Stimulated activated CD4-positive, alpha-beta T cell treated with anti-CD3 and anti-CD28 coated beads, Interleukin-12 subunit alpha, Interleukin-12 subunit beta, amount 100 ng/mL, for 48 hours (primary cell): ENCODE measurements at regions not wholly inside any gene's neighbourhood (a gene's known extent, or its start where the extent isn't known, plus 50 kb on each side); places are given as distances from the start of the nearest gene placed in this dataset.

Source experiments
- DNase-seq, 3 donors: peaks; one replicate each; pipeline ENCODE4 v3.0.0-alpha.2; 2020; ENCODE audit warnings: low read depth in 2 of 3, low spot score in 1 of 3

GRCh38 chr7:25391961-25392587 is 163.8 kb upstream of the NPVF start:
- DNase-seq = no peak

GRCh38 chr7:25392588-25393338 is 164.5 kb upstream of the NPVF start:
- no peak for DNase-seq

GRCh38 chr7:25395976-25396375 is 167.7 kb upstream of the NPVF start:
- DNase-seq = no peak

GRCh38 chr7:25396668-25397067 is 168.4 kb upstream of the NPVF start:
- no peak for DNase-seq

- no peak for DNase-seq
Measured at GRCh38 chr7:25398418-25398817, 170.1 kb upstream of the NPVF start.

- no peak for DNase-seq
Measured at GRCh38 chr7:25399000-25399750, 170.9 kb upstream of the NPVF start.

GRCh38 chr7:25402532-25402931 is 174.2 kb upstream of the NPVF start:
- no peak for DNase-seq

GRCh38 chr7:25405736-25406135 is 177.4 kb upstream of the NPVF start:
- no peak for DNase-seq

- no peak for DNase-seq
Measured at GRCh38 chr7:25407053-25407452, 178.8 kb upstream of the NPVF start.

GRCh38 chr7:25408012-25408687 is 179.9 kb upstream of the NPVF start:
- no peak for DNase-seq

- no peak for DNase-seq
Measured at GRCh38 chr7:25408876-25409275, 180.6 kb upstream of the NPVF start.

GRCh38 chr7:25409897-25410636 is 181.8 kb upstream of the NPVF start:
- no peak for DNase-seq

- no peak for DNase-seq
Measured at GRCh38 chr7:25420771-25421170, 192.5 kb upstream of the NPVF start.

GRCh38 chr7:25424113-25424512 is 195.8 kb upstream of the NPVF start:
- DNase-seq = no peak

GRCh38 chr7:25424855-25425254 is 196.6 kb upstream of the NPVF start:
- DNase-seq = no peak

GRCh38 chr7:25427721-25428120 is 199.4 kb upstream of the NPVF start:
- no peak for DNase-seq

GRCh38 chr7:25429731-25430130 is 201.4 kb upstream of the NPVF start:
- DNase-seq = no peak

- DNase-seq = no peak
Measured at GRCh38 chr7:25430200-25430931, 202.1 kb upstream of the NPVF start.

- DNase-seq = no peak
Measured at GRCh38 chr7:25431956-25432450, 203.7 kb upstream of the NPVF start.

- no peak for DNase-seq
Measured at GRCh38 chr7:25432807-25433206, 204.5 kb upstream of the NPVF start.
